GM18511 (cell line): ENCODE measurements at regions not wholly inside any gene's neighbourhood (a gene's known extent, or its start where the extent isn't known, plus 50 kb on each side); places are given as distances from the start of the nearest gene placed in this dataset.
"Not testable (repeated sequence)": the region's sequence is repeated elsewhere in the genome, so short reads cannot be mapped to it uniquely, and the experiment has no call there.

Experiments
- ATAC-seq: cut with Tn5 transposase; IDR thresholded peaks from one replicate; pipeline ENCODE4 v1.9.1; 2021; ENCODE audit warnings: mild to moderate bottlenecking, moderate library complexity; ENCODE audit not compliant: unreplicated experiment

DNA sequence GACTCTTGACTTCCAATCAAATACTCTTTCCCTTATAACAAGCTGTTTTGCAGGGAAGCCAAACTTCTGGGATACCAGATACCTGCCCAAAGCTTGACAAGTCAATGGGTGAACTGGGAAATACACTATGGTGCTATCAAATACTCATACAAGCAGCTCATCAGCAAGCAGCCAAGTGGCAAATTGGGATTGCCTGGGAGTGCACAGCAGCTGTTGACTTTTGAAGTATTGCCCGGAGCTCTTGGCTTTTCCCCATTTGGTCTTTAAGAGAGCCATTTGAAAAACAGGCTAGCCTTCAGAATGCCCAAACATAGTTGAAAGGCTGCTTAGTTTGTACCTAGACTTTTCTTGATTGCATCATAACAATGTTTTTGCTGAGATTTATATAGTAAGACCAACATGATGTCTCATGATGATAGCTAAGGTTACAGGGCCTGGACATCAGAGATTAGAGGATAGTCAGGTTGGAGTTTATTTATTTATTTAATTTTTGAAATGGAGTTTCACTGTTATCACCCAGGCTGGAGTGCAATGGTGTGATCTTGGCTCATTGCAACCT lies 210.1 kb upstream of the ZNF608 start:
- ATAC-seq = no peak

DNA sequence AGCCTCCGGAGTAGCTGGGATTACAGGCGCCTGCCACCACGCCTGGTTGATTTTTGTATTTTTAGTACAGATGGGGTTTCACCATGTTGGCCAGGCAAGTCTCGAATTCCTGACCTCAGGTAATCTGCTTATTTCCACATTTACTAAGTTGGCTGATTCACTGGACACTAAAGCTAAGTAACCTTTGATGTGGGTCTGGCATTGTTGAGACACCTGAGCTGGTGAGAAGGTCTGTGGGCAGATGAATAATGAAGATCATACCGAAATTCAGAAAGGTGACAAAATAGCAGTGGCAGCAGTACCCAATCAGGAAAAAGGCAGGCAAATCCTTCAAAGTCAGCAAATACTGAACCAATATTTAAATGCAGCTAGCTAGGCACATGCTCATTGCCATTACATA lies 210.6 kb upstream of the ZNF608 start:
- no peak for ATAC-seq

DNA sequence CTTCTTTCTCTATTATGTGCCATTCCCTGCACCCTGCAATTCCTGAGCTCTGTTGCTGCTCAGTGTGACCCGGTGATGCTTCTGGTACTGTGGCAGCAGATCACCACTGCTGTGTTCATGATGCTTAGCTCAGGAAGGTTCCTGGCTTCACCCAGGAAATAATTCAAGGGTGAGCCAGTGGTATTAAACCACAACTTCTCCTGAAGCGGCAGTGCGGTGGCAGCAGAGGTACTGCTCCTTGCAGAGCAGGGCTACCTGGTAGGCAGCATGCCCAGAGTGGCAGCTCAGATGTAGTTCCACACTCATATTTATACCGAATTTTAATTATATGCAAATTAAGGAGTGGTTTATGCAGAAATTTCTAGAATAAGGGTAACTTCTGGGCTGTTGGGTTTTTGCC lies 213.8 kb upstream of the ZNF608 start:
- no peak for ATAC-seq

DNA sequence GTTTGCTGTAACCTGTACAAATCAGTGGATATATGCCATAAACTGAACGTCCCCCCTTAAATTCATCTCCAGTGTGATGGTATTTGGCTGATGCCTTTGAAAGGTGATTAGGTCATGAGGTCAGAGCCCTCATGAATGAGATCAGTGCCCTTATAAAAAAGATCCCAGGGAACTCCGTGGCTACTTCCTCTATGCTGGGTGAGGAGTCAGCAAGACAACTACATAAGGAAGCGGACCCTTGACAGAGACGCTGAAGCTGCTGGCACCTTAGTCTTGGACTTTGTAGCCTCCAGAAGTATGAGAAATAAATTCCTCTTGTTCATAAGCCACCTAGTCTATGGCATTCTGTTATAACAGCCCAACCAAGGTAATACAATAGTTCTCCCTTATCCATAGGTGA lies 215.1 kb upstream of the ZNF608 start:
- ATAC-seq = no peak

DNA sequence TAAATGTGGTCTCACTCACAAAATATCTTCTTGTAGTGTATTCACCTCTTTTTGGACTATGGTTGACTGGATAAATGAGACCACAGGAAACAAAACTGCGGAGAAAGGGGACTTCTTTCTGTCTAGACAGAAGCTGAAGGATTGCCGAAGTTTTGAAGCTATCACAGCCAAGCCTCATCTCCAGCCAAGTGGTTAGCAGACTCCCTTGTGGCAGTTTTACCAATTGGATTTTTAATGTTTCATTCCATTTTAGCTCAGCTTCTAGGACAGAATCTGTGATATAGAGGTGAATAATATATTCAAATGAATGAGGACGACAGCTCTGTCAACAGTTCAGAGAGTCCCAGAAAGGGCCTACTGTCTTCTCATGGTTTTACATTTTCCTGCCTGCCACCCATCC lies 215.7 kb upstream of the ZNF608 start:
- no peak for ATAC-seq

DNA sequence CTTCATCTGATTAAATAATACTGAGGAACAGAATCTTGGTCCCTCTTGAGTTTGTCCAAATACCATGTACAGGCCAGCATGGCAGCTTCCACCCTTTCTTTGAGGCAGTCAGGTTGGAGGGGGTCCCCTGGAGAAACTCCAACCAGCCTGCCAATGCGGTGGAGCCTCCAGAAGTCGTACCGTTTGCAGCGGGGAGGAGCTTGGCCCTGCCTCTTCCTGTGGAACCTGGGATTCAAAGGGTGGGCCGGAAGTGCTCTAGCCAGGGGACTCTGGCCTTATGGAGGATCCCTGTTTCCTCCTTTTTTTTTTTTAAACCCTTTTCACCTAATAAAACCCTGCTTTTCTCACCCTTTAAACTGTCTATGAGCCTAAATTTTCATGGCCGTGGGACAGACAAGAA lies 216.3 kb upstream of the ZNF608 start:
- ATAC-seq = no peak

DNA sequence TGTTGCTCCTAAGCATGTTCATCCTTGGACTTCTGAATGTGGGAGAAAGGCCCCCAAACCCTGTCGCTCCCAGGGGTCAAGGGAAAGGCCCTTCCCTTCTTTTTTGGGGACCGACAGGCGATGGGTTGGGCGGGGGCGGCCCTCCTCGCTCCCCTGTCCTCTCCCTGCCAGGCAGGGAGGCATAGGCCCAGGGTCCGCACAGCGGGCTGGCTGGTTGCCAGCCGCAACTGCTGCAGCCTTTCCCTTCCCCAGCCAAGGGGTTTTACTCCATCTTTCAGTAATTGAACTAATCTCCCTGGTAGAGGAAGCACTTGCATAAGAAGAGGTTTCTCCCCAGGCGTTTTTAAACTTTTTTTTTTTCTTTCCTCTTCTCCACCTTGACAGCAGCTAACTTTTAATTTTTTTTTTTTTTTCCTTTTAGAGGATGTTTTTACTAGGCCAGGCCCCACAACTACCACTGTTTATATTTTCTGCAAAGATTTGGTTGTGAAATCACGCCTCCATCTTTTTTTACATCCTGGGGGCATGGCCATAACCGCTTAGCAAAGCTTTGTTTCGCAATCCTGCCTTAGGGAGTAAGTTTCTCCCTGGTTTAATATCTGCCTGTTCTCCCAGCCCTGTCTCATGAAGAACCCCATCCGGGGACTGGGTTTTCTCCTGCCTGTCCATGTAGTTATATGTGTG lies 216.9 kb upstream of the ZNF608 start:
- ATAC-seq = no peak

DNA sequence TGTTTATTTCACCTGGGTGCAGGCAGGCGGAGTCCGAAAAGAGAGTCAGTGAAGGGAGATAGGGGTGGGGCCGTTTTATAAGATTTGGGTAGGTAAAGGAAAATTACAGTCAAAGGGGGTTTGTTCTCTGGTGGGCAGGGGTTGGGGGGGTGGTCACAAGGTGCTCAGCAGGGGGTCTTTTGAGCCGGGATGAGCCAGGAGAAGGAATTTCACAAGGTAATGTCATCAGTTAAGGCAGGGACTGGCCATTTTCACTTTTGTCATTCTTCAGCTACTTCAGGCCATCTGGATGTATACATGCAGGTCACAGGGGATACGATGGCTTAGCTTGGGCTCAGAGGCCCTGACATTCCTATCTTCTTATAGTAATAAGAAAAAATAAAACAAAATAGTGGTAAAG lies 220.3 kb upstream of the ZNF608 start:
- ATAC-seq = not testable (repeated sequence)

DNA sequence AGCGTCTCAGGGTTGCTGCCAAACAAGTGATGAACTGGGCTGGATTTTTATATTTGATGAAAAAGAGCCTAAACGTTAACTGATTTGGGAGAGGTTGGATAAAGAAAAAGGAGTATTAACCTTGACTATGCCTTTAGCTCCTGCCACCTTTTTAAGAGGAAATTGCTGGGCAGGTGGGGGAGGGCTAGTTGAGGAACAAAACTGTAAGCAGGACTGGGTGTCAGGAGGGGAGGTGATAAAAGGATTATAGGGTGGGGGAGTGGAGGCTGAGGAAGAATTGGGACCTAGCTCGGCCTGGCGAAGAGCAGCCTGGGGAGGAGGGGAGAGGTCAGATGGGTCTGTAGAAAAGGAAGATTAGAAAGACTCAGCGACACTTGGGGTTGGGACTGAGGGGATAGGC lies 223.9 kb upstream of the ZNF608 start:
- not testable (repeated sequence) for ATAC-seq

DNA sequence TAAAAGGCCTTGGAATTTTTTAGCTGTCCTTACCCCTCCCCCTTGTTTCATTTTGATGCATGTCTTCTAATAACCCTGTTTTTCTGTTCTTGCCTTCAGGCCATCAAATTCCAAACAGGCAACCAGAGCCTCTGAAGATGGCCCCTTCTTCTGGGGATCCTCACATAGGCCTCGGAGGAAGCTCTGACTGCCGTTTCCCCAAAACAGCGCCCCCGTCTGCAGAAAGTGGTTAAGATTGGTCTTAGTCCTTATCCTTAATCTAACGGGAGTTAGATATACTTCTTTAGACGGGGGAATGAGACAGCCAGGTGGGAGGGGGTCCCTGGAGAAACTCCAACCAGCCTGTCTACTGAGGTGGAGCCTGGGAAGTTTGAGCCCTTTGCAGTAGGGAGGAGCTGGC lies 226.3 kb upstream of the ZNF608 start:
- no peak for ATAC-seq

DNA sequence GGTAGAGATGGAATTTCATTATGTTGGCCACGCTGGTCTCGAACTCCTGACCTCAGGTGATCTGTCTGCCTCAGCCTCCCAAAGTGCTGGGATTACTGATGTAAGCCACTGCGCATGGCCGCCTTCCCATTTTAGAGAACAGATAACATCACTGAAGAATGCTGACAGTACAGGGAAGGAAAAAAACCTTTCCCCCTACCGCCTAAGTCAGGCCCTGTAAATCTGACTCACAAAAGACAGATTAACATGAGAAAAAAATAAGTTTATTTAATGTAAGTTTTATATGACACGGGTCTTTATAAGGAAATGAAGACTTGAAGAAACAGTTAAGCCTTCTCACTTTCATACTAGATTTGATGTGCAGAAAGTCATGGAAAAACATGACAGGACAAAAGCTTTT lies 227.2 kb upstream of the ZNF608 start:
- ATAC-seq = no peak

DNA sequence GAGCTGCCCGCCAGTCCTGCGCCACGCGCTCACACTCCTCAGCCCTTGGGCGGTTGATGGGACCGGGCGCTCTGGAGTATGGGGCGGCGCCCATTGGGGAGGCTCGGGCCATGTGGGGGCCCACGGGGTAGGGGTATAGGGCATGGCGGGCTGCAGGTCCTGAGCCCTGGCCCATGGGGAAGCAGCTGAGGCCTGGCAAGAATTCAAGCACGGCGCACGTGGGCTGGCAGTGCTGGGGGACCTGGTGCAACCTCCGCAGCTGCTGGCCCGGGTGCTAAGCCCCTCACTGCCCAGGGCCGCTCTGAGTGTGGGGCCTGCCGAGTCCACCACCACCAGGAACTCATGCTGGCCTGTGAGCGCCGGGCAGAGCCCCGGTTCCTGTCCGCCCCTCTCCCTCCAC lies 229.6 kb upstream of the ZNF608 start:
- ATAC-seq = no peak

DNA sequence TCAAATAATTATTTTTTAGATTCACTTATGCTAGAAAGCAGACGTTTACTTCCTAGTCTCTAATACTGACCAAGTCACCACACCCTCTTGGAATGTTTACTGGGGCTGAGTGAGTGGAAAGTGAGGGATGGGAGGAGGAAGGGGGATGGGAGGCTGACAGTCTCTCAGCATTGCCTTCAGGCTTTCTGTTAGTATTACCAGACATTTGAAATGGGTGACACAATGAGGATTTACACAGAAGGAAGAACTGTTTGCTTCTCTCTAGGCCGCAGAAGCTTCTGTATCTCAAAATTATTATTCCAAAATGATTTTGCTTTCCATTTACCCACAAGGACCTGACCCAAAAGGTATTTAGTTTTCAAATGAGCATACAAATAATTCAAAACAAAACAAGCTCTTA lies 232.8 kb upstream of the ZNF608 start:
- no peak for ATAC-seq

DNA sequence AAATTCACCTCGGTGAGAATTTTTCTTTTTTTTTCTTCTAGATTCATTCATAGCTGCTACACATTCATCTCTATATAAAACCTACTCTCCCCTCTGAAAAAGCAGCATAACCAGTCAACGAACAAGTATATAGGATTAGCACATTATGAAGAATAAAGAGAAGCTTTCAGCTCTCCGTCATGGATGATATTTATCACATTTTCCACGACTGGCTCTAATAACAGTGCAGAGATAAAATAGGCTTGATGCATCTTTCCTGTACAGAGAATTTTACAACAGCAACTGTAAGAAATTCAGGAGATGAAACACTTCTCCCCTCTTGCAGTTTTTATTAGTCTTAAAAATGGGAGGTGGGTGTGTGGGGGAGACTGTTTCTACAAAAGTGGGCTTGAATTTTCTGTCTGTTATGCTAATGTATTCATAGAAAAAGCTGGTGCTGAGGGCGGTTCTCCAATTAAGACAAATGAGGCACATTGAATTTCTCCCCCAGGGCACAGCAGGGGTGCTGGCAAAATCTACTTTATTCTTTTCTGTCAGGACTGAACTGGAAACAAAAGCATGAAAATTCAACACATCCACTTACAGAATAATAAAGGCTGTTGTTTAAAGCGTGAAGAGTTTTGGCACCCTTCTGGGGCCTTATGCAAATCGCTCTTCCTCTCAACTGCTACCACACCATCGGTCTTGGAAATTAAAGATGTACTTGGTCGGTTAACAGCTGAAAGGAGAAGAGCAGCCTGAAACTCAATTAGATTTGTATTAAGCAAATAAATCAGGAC lies 233.9 kb upstream of the ZNF608 start:
- peak; percentile 92 for ATAC-seq

DNA sequence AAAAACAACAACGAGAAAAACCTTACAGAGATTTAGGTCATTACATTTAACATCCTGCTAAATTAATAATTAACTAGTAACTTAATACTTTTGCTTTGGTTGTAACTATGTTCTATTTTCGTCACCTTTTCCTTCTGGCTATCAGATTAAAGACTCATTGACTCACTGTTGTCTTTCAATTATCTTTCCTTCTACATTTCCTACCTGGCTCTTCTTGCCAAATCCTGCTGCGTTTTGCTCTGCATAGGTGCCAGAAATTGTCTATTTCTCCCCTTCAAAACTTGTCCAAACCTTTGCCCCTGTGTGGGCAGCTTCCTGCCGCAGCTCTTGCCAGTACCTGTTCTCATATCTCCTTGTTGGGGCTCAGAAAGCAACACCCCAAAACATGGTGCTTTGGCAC lies 235.5 kb upstream of the ZNF608 start:
- ATAC-seq = no peak

DNA sequence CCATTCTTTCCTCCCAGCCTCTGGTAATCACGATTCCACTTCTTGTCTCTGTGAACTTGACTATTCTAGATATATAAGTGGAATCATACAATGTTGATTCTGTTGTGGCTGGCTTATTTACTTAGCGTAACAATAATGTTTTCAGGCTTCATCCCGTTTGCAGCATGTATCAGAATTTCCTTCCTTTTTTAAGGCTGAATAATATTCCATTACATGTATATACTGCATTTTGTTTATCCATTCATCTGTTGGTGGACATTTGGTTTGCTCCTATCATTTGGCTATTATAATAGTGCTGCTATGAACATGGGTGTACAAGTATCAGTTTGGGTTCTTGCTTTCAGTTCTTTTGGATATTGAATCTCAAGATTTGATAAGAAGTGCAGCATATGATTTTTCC lies 239.7 kb upstream of the ZNF608 start:
- ATAC-seq = no peak

DNA sequence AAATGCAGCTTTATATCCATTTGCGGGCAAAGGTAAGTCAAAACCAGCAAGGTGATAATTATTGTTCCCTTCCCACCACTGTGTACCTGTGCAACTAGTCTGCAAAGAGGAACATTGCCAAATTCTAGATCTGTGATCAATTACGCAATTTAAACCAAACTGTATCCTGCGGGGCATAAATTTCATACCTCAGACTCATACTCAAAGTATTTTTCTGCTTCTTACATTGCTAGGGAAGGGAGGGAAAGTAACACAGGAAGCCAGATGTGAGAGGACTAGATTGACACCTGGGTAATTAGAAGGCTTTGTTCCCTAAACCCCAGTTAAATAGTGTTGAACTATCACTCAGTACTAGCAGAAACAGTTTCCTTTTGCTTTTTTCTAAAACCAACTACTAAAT lies 240.2 kb upstream of the ZNF608 start:
- ATAC-seq = no peak

DNA sequence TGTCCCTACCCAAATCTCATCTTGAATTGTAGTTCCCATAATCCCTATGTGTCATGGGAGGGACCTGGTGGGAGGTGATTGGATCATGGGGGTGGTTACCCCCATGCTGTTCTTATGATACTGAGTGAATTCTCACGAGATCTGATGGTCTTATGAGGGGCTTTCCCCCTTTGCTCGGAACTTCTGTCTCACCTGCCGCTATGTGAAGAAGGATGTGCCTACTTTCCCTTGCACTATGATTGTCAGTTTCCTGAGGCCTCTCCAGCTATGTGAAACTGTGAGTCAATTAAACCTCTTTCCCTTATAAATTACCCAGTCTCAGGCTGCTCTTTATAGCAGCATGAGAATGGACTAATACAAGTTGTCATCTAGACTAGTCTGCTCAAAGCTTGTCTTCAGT lies 241.3 kb upstream of the ZNF608 start:
- ATAC-seq = not testable (repeated sequence)

DNA sequence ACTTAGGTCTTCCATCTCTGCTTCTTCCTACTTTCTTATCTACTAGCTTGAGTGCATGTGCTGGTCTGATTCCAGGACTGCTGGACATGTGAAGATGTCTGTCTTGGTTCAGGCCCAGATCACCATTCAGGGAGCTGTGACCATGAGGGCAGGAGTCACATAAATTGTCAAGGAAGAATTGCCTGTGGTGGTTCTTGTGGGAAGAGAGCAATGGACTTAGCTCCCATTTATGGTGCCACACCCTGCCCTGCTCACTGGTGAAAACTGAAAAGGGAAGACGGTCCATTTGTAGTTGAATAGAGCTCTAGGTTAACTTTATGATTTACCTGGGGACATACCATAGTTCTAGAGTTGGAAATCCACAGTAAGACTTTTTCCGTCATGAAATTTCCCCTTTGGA lies 244.3 kb upstream of the ZNF608 start:
- ATAC-seq = no peak

DNA sequence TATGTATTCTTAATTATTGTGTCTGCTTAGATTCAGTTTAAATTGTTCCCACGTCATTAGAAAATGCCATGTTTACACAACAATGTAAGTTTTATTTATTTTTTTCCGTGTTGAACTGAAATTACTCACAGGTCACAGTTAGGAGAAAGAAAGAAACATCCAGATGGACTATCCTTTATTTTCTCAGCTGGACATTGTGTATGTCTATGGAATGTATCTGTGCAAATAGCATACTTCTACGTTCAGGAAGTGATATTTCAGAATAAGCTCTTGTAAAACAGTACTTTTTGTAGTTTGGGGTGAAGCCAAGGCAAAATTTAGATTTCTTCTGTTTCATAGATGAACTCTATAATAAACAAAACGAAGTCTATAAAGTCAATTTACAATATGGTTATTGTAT lies 249.0 kb upstream of the ZNF608 start:
- ATAC-seq = no peak

DNA sequence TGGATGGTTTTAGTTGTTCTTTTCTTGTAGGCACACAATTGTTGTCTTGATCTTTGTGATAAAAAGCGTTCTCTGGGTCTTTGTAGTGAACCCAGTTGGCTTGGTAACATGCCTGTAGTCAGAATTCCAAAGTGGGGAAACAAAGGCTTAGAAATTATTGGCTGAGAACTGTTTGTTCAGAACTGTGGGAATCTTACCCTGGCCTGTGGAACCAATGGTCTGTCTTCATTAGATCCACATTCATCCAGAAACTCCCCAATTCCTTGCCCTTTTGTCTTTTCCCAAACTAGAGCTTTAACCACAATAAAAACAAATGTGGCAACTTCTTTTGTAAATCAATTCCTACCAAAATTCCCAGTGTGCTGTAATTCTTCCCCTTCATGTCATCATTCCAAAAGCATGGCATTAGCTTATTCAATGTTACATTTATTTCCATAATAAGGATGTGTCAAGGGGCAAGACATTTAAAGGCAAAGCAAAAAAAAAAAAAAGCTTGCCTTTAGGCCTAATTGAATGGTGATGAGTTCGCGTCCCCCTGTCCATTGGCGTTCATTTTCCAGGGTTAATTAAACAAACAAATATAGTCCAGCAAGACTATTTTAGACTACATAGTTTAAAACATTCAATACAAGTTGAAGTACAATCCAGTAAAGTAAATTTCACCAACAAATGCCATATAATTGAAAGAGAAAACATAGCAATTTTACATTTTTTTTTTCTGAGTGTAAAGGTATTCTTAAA lies 249.8 kb upstream of the ZNF608 start:
- ATAC-seq = no peak

DNA sequence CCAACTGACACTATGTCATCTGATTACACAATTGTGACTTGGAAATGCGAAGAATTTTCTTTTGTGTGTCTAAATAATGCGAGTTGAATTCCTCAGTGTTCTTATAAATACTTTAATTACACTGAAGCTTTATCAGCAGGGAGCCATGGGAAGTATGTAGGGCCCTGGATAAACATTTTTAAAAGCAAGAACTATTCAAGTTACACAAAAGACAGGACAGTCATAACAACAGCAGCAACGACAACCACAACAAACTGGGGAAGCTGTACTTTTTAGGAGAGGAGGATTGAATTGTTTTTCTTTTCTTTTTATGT lies 250.3 kb upstream of the ZNF608 start:
- no peak for ATAC-seq
